A549 (cell line): ENCODE measurements at regions not wholly inside any gene's neighbourhood (a gene's known extent, or its start where the extent isn't known, plus 50 kb on each side); places are given as distances from the start of the nearest gene placed in this dataset.

Experiments
- ATAC-seq, 2 experiments: fragments of 200-7000 bp in 1 of 2; fragments of >200 bp in 1 of 2; cut with Nextera tagmentation in 1 of 2; cut with Tn5 transposase in 1 of 2; 3 replicates each; pipeline versions ENCODE4 v1.8.0 to v1.9.1; 2018 to 2020; ENCODE audit warnings: mild to moderate bottlenecking in 1 of 2, moderate library complexity in 1 of 2
- CTCF ChIA-PET: fragments of 300-600 bp; sonication (Branson Sonifier 250); formaldehyde crosslinking; extraction: SDS; loops from one replicate; lab custom pipeline; 2021; ENCODE audit warnings: antibody characterized with exemption, inconsistent platforms; lab: Yijun Ruan, JAX
- POLR2A ChIA-PET: fragments of 350-600 bp; formaldehyde crosslinking; extraction: SDS; loops from one replicate; lab custom pipeline; 2021; ENCODE audit warnings: antibody characterized with exemption, inconsistent platforms; lab: Yijun Ruan, JAX
- DNase-seq, 2 experiments: peaks; one replicate each; pipeline versions ENCODE4 v3.0.0 to v3.0.0-alpha.2; 2011 to 2016; ENCODE audit warnings: low read depth in 1 of 2, low spot score in 1 of 2
- FAIRE-seq: peaks from 2 replicates; lab custom pipeline; 2011; peaks lifted over from hg19 to GRCh38; lab: Jason Lieb, UNC
- H3K27ac ChIP-seq, 2 experiments: fragments of >200 bp; sonication (Bioruptor Twin); formaldehyde crosslinking; 3 replicates each; pipeline ENCODE4 v1.5.1; 2016 to 2017
- H3K4me1 ChIP-seq: fragments of >200 bp; sonication (Bioruptor Twin); formaldehyde crosslinking; 3 replicates; pipeline ENCODE4 v1.6.1; 2016
- H3K4me2 ChIP-seq: fragments of >200 bp; sonication (Bioruptor Twin); formaldehyde crosslinking; 3 replicates; pipeline ENCODE4 v1.6.1; 2016
- H3K4me3 ChIP-seq: fragments of >200 bp; sonication (Bioruptor Twin); formaldehyde crosslinking; 3 replicates; pipeline ENCODE4 v1.5.1; 2016
- H3K9me3 ChIP-seq: fragments of >200 bp; sonication (Bioruptor Twin); formaldehyde crosslinking; 3 replicates; pipeline ENCODE4 v1.6.1; 2016
- ATOH8 ChIP-seq: fragments of 250-450 bp; sonication (Bioruptor Pico); IDR thresholded peaks from 2 replicates; pipeline ENCODE4 v1.5.0; 2020; ENCODE audit warnings: low read depth, mild to moderate bottlenecking, moderate library complexity
- BCL3 ChIP-seq: fragments of >200 bp; sonication (Bioruptor Twin); formaldehyde crosslinking; IDR thresholded peaks from 3 replicates; pipeline ENCODE4 v1.6.1; 2016
- CEBPB ChIP-seq, 2 experiments: fragments of >200 bp in 1 of 2; sonication (Bioruptor Twin) in 1 of 2; formaldehyde crosslinking in 1 of 2; IDR thresholded peaks; 2 replicates each; pipeline ENCODE4 v1.6.1; 2012 to 2016
- CTCF ChIP-seq: fragments of >200 bp; sonication (Bioruptor Twin); formaldehyde crosslinking; IDR thresholded peaks from 3 replicates; pipeline ENCODE4 v1.5.1; 2016
- ESRRA ChIP-seq: fragments of 150-350 bp; IDR thresholded peaks from 2 replicates; pipeline ENCODE4 v1.6.1; 2014; ENCODE audit warnings: mild to moderate bottlenecking, low read length, borderline replicate concordance
- HES2 ChIP-seq: fragments of >200 bp; sonication (Bioruptor Twin); formaldehyde crosslinking; IDR thresholded peaks from 2 replicates; pipeline ENCODE4 v1.6.1; 2016
- HOXB13 ChIP-seq: fragments of 250-450 bp; sonication (Bioruptor Pico); IDR thresholded peaks from 2 replicates; pipeline ENCODE4 v1.5.0; 2020; ENCODE audit warnings: low read depth, mild to moderate bottlenecking, moderate library complexity
- MAFK ChIP-seq: fragments of 450-650 bp; IDR thresholded peaks from 2 replicates; pipeline ENCODE4 v1.6.1; 2014; ENCODE audit not compliant: partially characterized antibody
- MAZ ChIP-seq: fragments of 150-350 bp; IDR thresholded peaks from 2 replicates; pipeline ENCODE4 v1.6.1; 2014; ENCODE audit warnings: antibody characterized with exemption, low read depth, low read length, borderline replicate concordance
- NFE2L2 ChIP-seq: fragments of 150-350 bp; conservative IDR thresholded peaks from 2 replicates; pipeline ENCODE4 v1.6.1; 2014; ENCODE audit warnings: low read length
- REST ChIP-seq: fragments of 200-600 bp; sonication (generic); IDR thresholded peaks from 2 replicates; pipeline ENCODE4 v1.6.1; 2016; ENCODE audit warnings: antibody characterized with exemption, mild to moderate bottlenecking, moderate library complexity
- ZFP36 ChIP-seq: fragments of 450-650 bp; IDR thresholded peaks from 2 replicates; pipeline ENCODE4 v1.6.1; 2014; ENCODE audit warnings: borderline replicate concordance; ENCODE audit not compliant: partially characterized antibody
- ZSCAN20 ChIP-seq: fragments of 250-450 bp; sonication (Bioruptor Pico); IDR thresholded peaks from 2 replicates; pipeline ENCODE4 v1.8.0; 2022; ENCODE audit warnings: mild to moderate bottlenecking, moderate library complexity
- WGBS: methylation state at CpG from one replicate; pipeline ENCODE4 v1.1.6; 2017; ENCODE audit errors: missing lambda C conversion rate; 5-methylcytosine and 5-hydroxymethylcytosine counted together

GRCh38 chr2:103103678-103104077 lies 341.8 kb downstream of the TMEM182 start:
- 46% methylated on average over 1 of the region's 1 CpG for WGBS
- H3K27ac ChIP-seq, result no peak overlapping the region
- FAIRE-seq (no peak), DNase-seq (no peak)
- no peak overlapping the region for H3K4me3 ChIP-seq
- ChIA-PET POLR2A (no interaction called here), CTCF (interaction anchor here (1.2 kb wide), 1 partner anchor 9 kb away, joined by 3 read pairs; no protein-coding TSS in a partner anchor)
- H3K4me1 ChIP-seq, result no peaks in the 10 kb centered on the region
- peak; percentile 35 for TF ChIP-seq MAFK
- no peak for TF ChIP-seq REST
- TF ChIP-seq, all 56 proteins: peak for 1
- ATAC-seq, result no peak
- H3K9me3 ChIP-seq, result no peaks in the 10 kb centered on the region
- no peak overlapping the region for H3K4me2 ChIP-seq

- no peaks in the 10 kb centered on the region for H3K4me1 ChIP-seq
- no peak overlapping the region for H3K4me2 ChIP-seq
- TF ChIP-seq MAFK (peak; percentile 79), ZSCAN20 (CRISPR knock-in tag) (no peak), NFE2L2 (peak; percentile 85)
- no peak overlapping the region for H3K4me3 ChIP-seq
- FAIRE-seq (no peak), DNase-seq (no peak), ATAC-seq (no peak)
- ChIA-PET POLR2A (no interaction called here), CTCF (no interaction called here)
- no peaks in the 10 kb centered on the region for H3K9me3 ChIP-seq
- H3K27ac ChIP-seq, result no peak overlapping the region
Measured at GRCh38 chr2:103119352-103119751, 357.5 kb downstream of the TMEM182 start.

- ATAC-seq (no peak), FAIRE-seq (no peak), DNase-seq (no peak)
- TF ChIP-seq MAZ (no peak), ESRRA (no peak), BCL3 (no peak), CEBPB (IDR thresholded peaks at IDR 0.05) (no peak), HOXB13 (CRISPR knock-in tag) (no peak), MAFK (no peak)
- no peak overlapping the region for H3K27ac ChIP-seq
- H3K4me2 ChIP-seq, result no peak overlapping the region
- ChIA-PET CTCF (interaction anchor here (0.8 to 1.6 kb wide), 2 partner anchors 16 to 40 kb away, joined by 3 read pairs; no protein-coding TSS in a partner anchor), POLR2A (no interaction called here)
- no peaks in the 10 kb centered on the region for H3K4me1 ChIP-seq
- WGBS, result 41% methylated on average over 1 of the region's 1 CpG
- H3K4me3 ChIP-seq, result no peak overlapping the region
- H3K9me3 ChIP-seq, result no peaks in the 10 kb centered on the region
Measured at GRCh38 chr2:103121106-103121505, 359.3 kb downstream of the TMEM182 start.

- Histone ChIP-seq H3K4me2 (no peak overlapping the region), H3K4me3 (no peak overlapping the region), H3K27ac (no peak overlapping the region), H3K4me1 (no peaks in the 10 kb centered on the region), H3K9me3 (no peaks in the 10 kb centered on the region)
- ATAC-seq (no peak), DNase-seq (no peak), FAIRE-seq (no peak)
- ChIA-PET POLR2A (no interaction called here), CTCF (no interaction called here)
- 15% methylated on average over 2 of the region's 2 CpGs for WGBS
- TF ChIP-seq MAFK (peak; percentile 47), ATOH8 (CRISPR knock-in tag) (no peak), ZFP36 (no peak), HES2 (no peak), NFE2L2 (no peak), CTCF (no peak)
Measured at GRCh38 chr2:103123516-103123915, 361.7 kb downstream of the TMEM182 start.
